ENCODE measurements at regions not wholly inside any gene's neighbourhood (a gene's known extent, or its start where the extent isn't known, plus 50 kb on each side); places are given as distances from the start of the nearest gene placed in this dataset.

GRCh38 chr3:54071601-54072000, 50.8 kb upstream of the CACNA2D3 start:
- no peak for DNase-seq

GRCh38 chr3:54069961-54070360, 52.4 kb upstream of the CACNA2D3 start:
- no peak for DNase-seq

GRCh38 chr3:54067055-54067698, 55.2 kb upstream of the CACNA2D3 start:
- DNase-seq = no peak

GRCh38 chr3:54066253-54066652, 56.1 kb upstream of the CACNA2D3 start:
- no peak for DNase-seq

- DNase-seq = no peak
Observed at GRCh38 chr3:54065586-54065985, 56.8 kb upstream of the CACNA2D3 start.

- DNase-seq = no peak
Observed at GRCh38 chr3:54065140-54065539, 57.2 kb upstream of the CACNA2D3 start.

GRCh38 chr3:54064486-54064885, 57.9 kb upstream of the CACNA2D3 start:
- no peak for DNase-seq

- DNase-seq = no peak
Observed at GRCh38 chr3:54062546-54062945, 59.8 kb upstream of the CACNA2D3 start.

GRCh38 chr3:54056521-54056920, 65.8 kb upstream of the CACNA2D3 start:
- DNase-seq = no peak

GRCh38 chr3:54053882-54054281, 68.5 kb upstream of the CACNA2D3 start:
- no peak for DNase-seq

GRCh38 chr3:54053211-54053610, 69.1 kb upstream of the CACNA2D3 start:
- no peak for DNase-seq

- no peak for DNase-seq
Observed at GRCh38 chr3:54047568-54047967, 74.8 kb upstream of the CACNA2D3 start.

- no peak for DNase-seq
Observed at GRCh38 chr3:54046641-54047214, 75.6 kb upstream of the CACNA2D3 start.

- no peak for DNase-seq
Observed at GRCh38 chr3:54045061-54045815, 77.1 kb upstream of the CACNA2D3 start.

GRCh38 chr3:54042259-54042823, 80.0 kb upstream of the CACNA2D3 start:
- DNase-seq = no peak

- no peak for DNase-seq
Observed at GRCh38 chr3:54040476-54040875, 81.9 kb upstream of the CACNA2D3 start.

GRCh38 chr3:54038391-54038790, 84.0 kb upstream of the CACNA2D3 start:
- no peak for DNase-seq

- no peak for DNase-seq
Observed at GRCh38 chr3:54036543-54036942, 85.8 kb upstream of the CACNA2D3 start.

GRCh38 chr3:54034971-54035370, 87.4 kb upstream of the CACNA2D3 start:
- DNase-seq = no peak

GRCh38 chr3:54033761-54034160, 88.6 kb upstream of the CACNA2D3 start:
- no peak for DNase-seq

GRCh38 chr3:54032598-54032997, 89.8 kb upstream of the CACNA2D3 start:
- no peak for DNase-seq

GRCh38 chr3:54028372-54028771, 94.0 kb upstream of the CACNA2D3 start:
- DNase-seq = no peak

GRCh38 chr3:54026543-54026942, 95.8 kb upstream of the CACNA2D3 start:
- DNase-seq = no peak

GRCh38 chr3:54021071-54021470, 101.3 kb upstream of the CACNA2D3 start:
- no peak for DNase-seq
